CD8-positive, alpha-beta memory T cell (primary cell): ENCODE measurements at regions not wholly inside any gene's neighbourhood (a gene's known extent, or its start where the extent isn't known, plus 50 kb on each side); places are given as distances from the start of the nearest gene placed in this dataset.
A peak's percentile ranks its signal among the peaks of the same experiment; 100 is the strongest.

Experiments
- CTCF ChIA-PET: fragments of 350-600 bp; sonication (Branson Sonifier 250); formaldehyde crosslinking; loops from one replicate; lab custom pipeline; 2021; ENCODE audit warnings: antibody characterized with exemption; lab: Charles Lee
- POLR2A ChIA-PET: fragments of 350-600 bp; sonication (Branson Sonifier 250); formaldehyde crosslinking; loops from one replicate; lab custom pipeline; 2021; ENCODE audit warnings: antibody characterized with exemption; lab: Charles Lee
- DNase-seq, 5 donors: peaks; one replicate each; pipeline versions ENCODE4 v3.0.0 to v3.0.0-alpha.2; 2020 to 2022; ENCODE audit warnings: mixed read lengths in 1 of 5
- H3K27ac ChIP-seq: one replicate; pipeline ENCODE4 v1.7.0; 2013; ENCODE audit warnings: low read depth, mild to moderate bottlenecking, low read length, moderate library complexity
- H3K27me3 ChIP-seq: 2 replicates; pipeline ENCODE4 v1.7.0; 2013; ENCODE audit warnings: low read length, mild to moderate bottlenecking; ENCODE audit not compliant: insufficient read depth, poor library complexity, severe bottlenecking
- H3K36me3 ChIP-seq: 2 replicates; pipeline ENCODE4 v1.7.0; 2013; ENCODE audit warnings: mild to moderate bottlenecking, low read length, moderate library complexity; ENCODE audit not compliant: insufficient read depth
- H3K4me1 ChIP-seq: 2 replicates; pipeline ENCODE4 v1.7.0; 2013; ENCODE audit warnings: mild to moderate bottlenecking, low read length, moderate library complexity; ENCODE audit not compliant: insufficient read depth
- H3K4me3 ChIP-seq: 2 replicates; pipeline ENCODE4 v1.7.0; 2013; ENCODE audit warnings: mild to moderate bottlenecking, low read length
- H3K9me3 ChIP-seq: 2 replicates; pipeline ENCODE4 v1.7.0; 2013; ENCODE audit warnings: mild to moderate bottlenecking, low read length
- H3K27ac Mint-ChIP-seq, 8 donors: one replicate each; pipeline ENCODE4 v1.8.0; 2020 to 2021; ENCODE audit warnings: mixed read lengths in 8 of 8, mild to moderate bottlenecking in 6 of 8, inconsistent platforms in 3 of 8, moderate library complexity in 3 of 8
- H3K27me3 Mint-ChIP-seq, 2 donors: one replicate each; pipeline ENCODE4 v1.8.0; 2020 to 2021; ENCODE audit warnings: mixed read lengths in 2 of 2, mild to moderate bottlenecking in 1 of 2, moderate library complexity in 1 of 2
- H3K36me3 Mint-ChIP-seq, 3 donors: one replicate each; pipeline ENCODE4 v1.8.0; 2020 to 2021; ENCODE audit warnings: mixed read lengths in 3 of 3, inconsistent platforms in 1 of 3, mild to moderate bottlenecking in 1 of 3
- H3K4me1 Mint-ChIP-seq, 3 donors: one replicate each; pipeline ENCODE4 v1.8.0; 2020 to 2021; ENCODE audit warnings: mixed read lengths in 3 of 3, inconsistent platforms in 1 of 3, mild to moderate bottlenecking in 1 of 3
- H3K4me3 Mint-ChIP-seq, 7 donors: one replicate each; pipeline ENCODE4 v1.8.0; 2020 to 2021; ENCODE audit warnings: mixed read lengths in 7 of 7, mild to moderate bottlenecking in 6 of 7, moderate library complexity in 4 of 7, inconsistent platforms in 2 of 7
- H3K9me3 Mint-ChIP-seq, 5 donors: one replicate each; pipeline ENCODE4 v1.8.0; 2020 to 2022; ENCODE audit warnings: mixed read lengths in 5 of 5, mild to moderate bottlenecking in 3 of 5, moderate library complexity in 2 of 5, inconsistent platforms in 1 of 5

GRCh38 chr11:116598036-116598435, 174.8 kb downstream of the BUD13 start:
- POLR2A ChIA-PET: no interaction called here
- Histone ChIP-seq H3K36me3 (no peaks in the 10 kb centered on the region), H3K4me3 (no peak overlapping the region), H3K9me3 (no peaks in the 10 kb centered on the region), H3K27me3 (no peaks in the 10 kb centered on the region), H3K4me1 (no peaks in the 10 kb centered on the region), H3K27ac (no peak overlapping the region)
- H3K27ac Mint-ChIP-seq: no peak overlapping the region
- no peaks in the 10 kb centered on the region for H3K9me3 Mint-ChIP-seq
- CTCF ChIA-PET: no interaction called here
- H3K27me3 Mint-ChIP-seq: peaks cover 20 to 25% of the 10 kb centered on the region in 2 donors
- H3K4me3 Mint-ChIP-seq: no peak overlapping the region
- H3K4me1 Mint-ChIP-seq: no peaks in the 10 kb centered on the region
- no peaks in the 10 kb centered on the region for H3K36me3 Mint-ChIP-seq
- no peak for DNase-seq

GRCh38 chr11:116596346-116597260, 176.2 kb downstream of the BUD13 start:
- no peaks in the 10 kb centered on the region for H3K27me3 ChIP-seq
- ChIA-PET POLR2A (no interaction called here), CTCF (no interaction called here)
- no peak overlapping the region for H3K4me3 Mint-ChIP-seq
- H3K36me3 ChIP-seq: no peaks in the 10 kb centered on the region
- H3K27ac ChIP-seq: no peak overlapping the region
- H3K4me3 ChIP-seq: no peak overlapping the region
- H3K9me3 ChIP-seq: no peaks in the 10 kb centered on the region
- no peak overlapping the region for H3K27ac Mint-ChIP-seq
- H3K4me1 Mint-ChIP-seq: no peaks in the 10 kb centered on the region
- no peaks in the 10 kb centered on the region for H3K4me1 ChIP-seq
- H3K27me3 Mint-ChIP-seq: peaks cover 17 to 28% of the 10 kb centered on the region in 2 donors
- peaks cover 0 to 2% (median 0%) of the 10 kb centered on the region in 5 donors for H3K9me3 Mint-ChIP-seq
- H3K36me3 Mint-ChIP-seq: no peaks in the 10 kb centered on the region
- no peak for DNase-seq

DNA sequence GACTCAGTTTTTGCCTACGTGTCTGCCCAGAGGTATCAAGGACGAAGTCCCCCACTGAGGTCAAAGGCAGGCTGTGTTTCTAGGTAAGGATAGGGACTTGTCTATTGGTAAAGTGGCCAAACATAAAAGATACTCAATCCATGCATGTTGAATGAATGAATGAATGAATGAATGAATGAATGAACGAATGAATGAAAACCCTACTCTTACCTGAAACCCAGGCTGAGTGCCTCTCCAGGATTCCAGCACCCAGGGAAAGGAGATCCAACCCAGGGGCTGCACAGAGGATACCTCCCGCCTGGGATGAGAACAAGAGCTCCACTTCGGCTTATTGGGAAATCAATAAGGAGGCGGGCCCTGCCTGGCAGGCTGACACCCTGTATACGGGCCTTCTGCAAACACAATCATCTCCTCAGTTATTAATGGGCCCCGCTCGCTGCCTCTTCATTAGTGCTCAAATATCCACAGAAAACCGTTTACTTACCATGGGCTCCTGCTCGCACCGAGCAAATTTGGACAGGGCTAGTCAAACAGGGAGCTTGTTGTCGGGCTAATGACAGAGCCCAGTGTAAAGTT, 177.4 kb downstream of the BUD13 start:
- no peaks in the 10 kb centered on the region for H3K4me1 ChIP-seq
- CTCF ChIA-PET: no interaction called here
- no peak overlapping the region for H3K27ac ChIP-seq
- H3K4me3 ChIP-seq: no peak overlapping the region
- H3K36me3 ChIP-seq: no peaks in the 10 kb centered on the region
- no peak for DNase-seq
- no peak overlapping the region for H3K27ac Mint-ChIP-seq
- POLR2A ChIA-PET: no interaction called here
- H3K4me1 Mint-ChIP-seq: no peaks in the 10 kb centered on the region
- no peaks in the 10 kb centered on the region for H3K36me3 Mint-ChIP-seq
- no peak overlapping the region for H3K4me3 Mint-ChIP-seq
- H3K9me3 Mint-ChIP-seq: peaks cover 0 to 2% (median 0%) of the 10 kb centered on the region in 5 donors
- peaks cover 17 to 37% of the 10 kb centered on the region in 2 donors for H3K27me3 Mint-ChIP-seq
- no peaks in the 10 kb centered on the region for H3K27me3 ChIP-seq
- no peaks in the 10 kb centered on the region for H3K9me3 ChIP-seq

DNA sequence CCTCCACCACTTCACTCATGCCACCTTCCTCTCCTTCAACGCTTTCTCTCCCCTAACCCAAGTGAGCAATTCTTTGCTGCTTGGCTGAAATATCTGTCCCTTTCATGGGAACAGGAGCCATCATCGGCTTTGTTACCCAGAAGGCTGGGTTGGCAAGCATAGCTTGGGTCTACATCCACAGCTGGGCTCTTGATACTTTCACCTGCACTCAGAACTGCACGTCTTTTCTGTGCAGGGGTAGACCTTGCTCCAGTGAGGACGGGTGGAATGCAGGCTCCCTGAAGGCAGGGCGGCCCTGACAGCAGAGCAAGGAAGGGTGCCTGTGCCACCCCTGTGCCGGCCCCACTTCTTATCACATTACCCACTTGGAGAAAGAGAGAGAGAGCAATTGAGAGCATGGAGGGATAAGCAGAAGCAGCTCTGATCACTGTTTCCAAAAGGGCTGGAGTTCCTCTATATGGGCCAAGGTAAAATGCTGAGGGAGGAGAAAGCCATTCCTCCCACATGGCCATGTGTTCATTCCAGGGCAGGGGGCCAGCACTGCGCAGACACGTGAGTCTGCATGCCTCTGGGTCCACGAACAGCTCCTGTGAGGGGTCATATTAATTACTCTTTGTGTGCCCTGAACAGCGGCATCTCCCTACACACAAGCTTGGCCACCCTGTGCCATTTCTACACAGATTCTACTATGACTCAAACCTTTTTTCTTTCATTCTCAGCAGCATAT, 181.8 kb downstream of the BUD13 start:
- ChIA-PET CTCF (no interaction called here), POLR2A (no interaction called here)
- H3K4me3 ChIP-seq: no peak overlapping the region
- no peaks in the 10 kb centered on the region for H3K4me1 ChIP-seq
- H3K36me3 ChIP-seq: no peaks in the 10 kb centered on the region
- no peak for DNase-seq
- Mint-ChIP-seq H3K36me3 (no peaks in the 10 kb centered on the region), H3K27me3 (peaks cover 13 to 29% of the 10 kb centered on the region in 2 donors), H3K9me3 (peaks cover 0 to 2% (median 0%) of the 10 kb centered on the region in 5 donors), H3K4me1 (no peaks in the 10 kb centered on the region), H3K27ac (no peak overlapping the region), H3K4me3 (peak overlapping the region in 1 of 7 donors; percentile 29)
- H3K27me3 ChIP-seq: no peaks in the 10 kb centered on the region
- no peaks in the 10 kb centered on the region for H3K9me3 ChIP-seq
- no peak overlapping the region for H3K27ac ChIP-seq

DNA sequence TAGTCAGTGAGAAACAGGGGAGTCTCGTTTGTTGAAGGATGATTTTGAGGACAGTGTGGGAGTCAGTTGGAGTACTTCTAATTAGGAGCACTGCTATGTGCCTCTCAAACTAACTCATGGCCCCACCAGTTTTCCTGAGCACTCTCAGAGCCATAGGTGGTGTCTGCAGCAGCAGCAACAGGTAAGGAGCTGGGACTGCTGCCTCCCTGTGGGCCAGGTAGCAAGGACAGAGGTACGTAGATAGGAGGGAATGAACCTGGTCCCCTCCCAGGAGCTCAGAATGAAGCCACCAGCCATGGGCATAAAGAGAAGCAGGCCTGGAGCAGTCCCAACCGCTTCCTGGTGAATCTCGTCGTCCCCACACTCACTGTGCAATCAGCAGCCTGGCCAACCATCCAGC, 183.4 kb downstream of the BUD13 start:
- Histone ChIP-seq H3K27me3 (no peaks in the 10 kb centered on the region), H3K9me3 (no peaks in the 10 kb centered on the region), H3K36me3 (no peaks in the 10 kb centered on the region), H3K4me3 (no peak overlapping the region), H3K4me1 (no peaks in the 10 kb centered on the region), H3K27ac (no peak overlapping the region)
- no peak for DNase-seq
- Mint-ChIP-seq H3K4me3 (no peak overlapping the region), H3K27me3 (peaks cover 15 to 43% of the 10 kb centered on the region in 2 donors), H3K9me3 (peaks cover 0 to 2% (median 0%) of the 10 kb centered on the region in 5 donors), H3K4me1 (no peaks in the 10 kb centered on the region), H3K36me3 (no peaks in the 10 kb centered on the region), H3K27ac (no peak overlapping the region)
- ChIA-PET CTCF (no interaction called here), POLR2A (no interaction called here)

GRCh38 chr11:116586392-116586791, 186.4 kb downstream of the BUD13 start:
- Mint-ChIP-seq H3K9me3 (no peaks in the 10 kb centered on the region), H3K27ac (no peak overlapping the region), H3K36me3 (no peaks in the 10 kb centered on the region), H3K4me3 (no peak overlapping the region), H3K4me1 (no peaks in the 10 kb centered on the region), H3K27me3 (peaks cover 20 to 49% of the 10 kb centered on the region in 2 donors)
- ChIA-PET POLR2A (no interaction called here), CTCF (no interaction called here)
- Histone ChIP-seq H3K9me3 (no peaks in the 10 kb centered on the region), H3K4me3 (no peak overlapping the region), H3K36me3 (no peaks in the 10 kb centered on the region), H3K27ac (no peak overlapping the region), H3K4me1 (no peaks in the 10 kb centered on the region), H3K27me3 (peaks cover 5% of the 10 kb centered on the region)
- no peak for DNase-seq

GRCh38 chr11:116582571-116582970, 190.2 kb downstream of the BUD13 start:
- no peak for DNase-seq
- ChIA-PET POLR2A (no interaction called here), CTCF (no interaction called here)
- Histone ChIP-seq H3K36me3 (no peaks in the 10 kb centered on the region), H3K27me3 (peaks cover 9% of the 10 kb centered on the region), H3K27ac (no peak overlapping the region), H3K4me3 (no peak overlapping the region), H3K4me1 (no peaks in the 10 kb centered on the region), H3K9me3 (no peaks in the 10 kb centered on the region)
- Mint-ChIP-seq H3K4me1 (no peaks in the 10 kb centered on the region), H3K27ac (peak overlapping the region in 1 of 8 donors; percentile 29), H3K4me3 (no peak overlapping the region), H3K36me3 (no peaks in the 10 kb centered on the region), H3K9me3 (no peaks in the 10 kb centered on the region), H3K27me3 (peaks cover 44 to 69% of the 10 kb centered on the region in 2 donors)

DNA sequence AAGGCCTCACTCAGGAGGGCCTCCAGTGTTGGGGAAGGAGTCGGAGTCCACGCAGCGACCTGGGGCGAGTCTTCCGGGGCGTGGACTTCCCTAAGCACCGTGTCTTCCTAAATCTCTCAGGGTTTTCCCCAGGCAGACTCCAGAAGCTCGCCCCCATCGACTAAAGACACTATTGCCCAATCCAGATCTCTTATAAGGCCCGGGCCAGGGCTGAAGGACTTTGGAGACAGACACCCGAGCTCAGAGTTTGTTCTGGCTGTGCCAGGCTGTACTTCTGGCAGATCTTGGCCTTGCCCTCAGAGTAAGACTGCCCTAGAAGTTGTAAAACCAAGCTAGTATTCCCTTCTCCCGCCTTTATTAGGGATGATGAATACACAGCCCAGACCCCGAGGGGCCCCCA, 191.4 kb downstream of the BUD13 start:
- peaks cover 48 to 74% of the 10 kb centered on the region in 2 donors for H3K27me3 Mint-ChIP-seq
- H3K4me1 Mint-ChIP-seq: no peaks in the 10 kb centered on the region
- no peaks in the 10 kb centered on the region for H3K9me3 Mint-ChIP-seq
- H3K27ac ChIP-seq: no peak overlapping the region
- no peaks in the 10 kb centered on the region for H3K9me3 ChIP-seq
- no peaks in the 10 kb centered on the region for H3K4me1 ChIP-seq
- no peaks in the 10 kb centered on the region for H3K36me3 Mint-ChIP-seq
- no peak for DNase-seq
- H3K4me3 Mint-ChIP-seq: no peak overlapping the region
- no peak overlapping the region for H3K4me3 ChIP-seq
- ChIA-PET CTCF (no interaction called here), POLR2A (no interaction called here)
- no peak overlapping the region for H3K27ac Mint-ChIP-seq
- H3K36me3 ChIP-seq: no peaks in the 10 kb centered on the region
- H3K27me3 ChIP-seq: peaks cover 9% of the 10 kb centered on the region
